Kidney epithelial cell (primary cell): ENCODE measurements at regions not wholly inside any gene's neighbourhood (a gene's known extent, or its start where the extent isn't known, plus 50 kb on each side); places are given as distances from the start of the nearest gene placed in this dataset.

ENCODE experiments used
- DNase-seq: peaks from one replicate; pipeline ENCODE4 v3.0.0-alpha.2; 2010; ENCODE audit warnings: low read depth
- H3K27me3 ChIP-seq: 2 replicates; pipeline ENCODE4 v1.6.0; 2011; ENCODE audit warnings: low read length; ENCODE audit not compliant: control insufficient read depth, insufficient read depth
- H3K36me3 ChIP-seq: 2 replicates; pipeline ENCODE4 v1.5.1; 2011; ENCODE audit warnings: low read length; ENCODE audit not compliant: control insufficient read depth, insufficient read depth
- H3K4me3 ChIP-seq: 2 replicates; pipeline ENCODE4 v1.5.1; 2011; ENCODE audit warnings: low read depth, mild to moderate bottlenecking, control low read depth, low read length
- TF ChIP-seq, protein P1 (sequence below): IDR thresholded peaks from 2 replicates; pipeline ENCODE4 v1.5.1; 2011; ENCODE audit warnings: mild to moderate bottlenecking, moderate library complexity, low read length, control low read depth, inconsistent platforms; ENCODE audit not compliant: insufficient read depth, poor library complexity, severe bottlenecking

DNA sequence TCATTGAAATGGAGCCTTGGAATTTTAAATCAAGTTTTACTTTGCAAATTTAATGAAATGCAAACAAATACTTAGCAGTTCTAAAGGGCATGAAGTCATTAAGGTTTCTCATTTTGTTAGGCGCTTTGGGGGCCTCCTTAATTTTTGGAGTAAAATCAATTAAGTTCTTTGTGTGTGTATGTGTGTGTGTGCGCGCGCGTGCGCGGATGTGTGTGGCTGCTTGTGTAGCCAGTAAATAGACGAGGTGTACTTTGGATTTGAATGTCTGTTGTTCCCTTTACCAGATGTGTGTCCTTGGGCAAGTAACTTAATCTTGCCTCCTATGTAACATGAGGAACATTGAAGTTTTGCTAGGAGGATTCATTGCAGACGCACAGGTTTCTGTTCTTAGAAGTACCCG lies 1051.4 kb upstream of the EEF2KMT start:
- Histone ChIP-seq H3K27me3 (no peaks in the 10 kb centered on the region), H3K36me3 (no peaks in the 10 kb centered on the region), H3K4me3 (no peak overlapping the region)
- DNase-seq, result no peak
- TF ChIP-seq, protein P1, sequence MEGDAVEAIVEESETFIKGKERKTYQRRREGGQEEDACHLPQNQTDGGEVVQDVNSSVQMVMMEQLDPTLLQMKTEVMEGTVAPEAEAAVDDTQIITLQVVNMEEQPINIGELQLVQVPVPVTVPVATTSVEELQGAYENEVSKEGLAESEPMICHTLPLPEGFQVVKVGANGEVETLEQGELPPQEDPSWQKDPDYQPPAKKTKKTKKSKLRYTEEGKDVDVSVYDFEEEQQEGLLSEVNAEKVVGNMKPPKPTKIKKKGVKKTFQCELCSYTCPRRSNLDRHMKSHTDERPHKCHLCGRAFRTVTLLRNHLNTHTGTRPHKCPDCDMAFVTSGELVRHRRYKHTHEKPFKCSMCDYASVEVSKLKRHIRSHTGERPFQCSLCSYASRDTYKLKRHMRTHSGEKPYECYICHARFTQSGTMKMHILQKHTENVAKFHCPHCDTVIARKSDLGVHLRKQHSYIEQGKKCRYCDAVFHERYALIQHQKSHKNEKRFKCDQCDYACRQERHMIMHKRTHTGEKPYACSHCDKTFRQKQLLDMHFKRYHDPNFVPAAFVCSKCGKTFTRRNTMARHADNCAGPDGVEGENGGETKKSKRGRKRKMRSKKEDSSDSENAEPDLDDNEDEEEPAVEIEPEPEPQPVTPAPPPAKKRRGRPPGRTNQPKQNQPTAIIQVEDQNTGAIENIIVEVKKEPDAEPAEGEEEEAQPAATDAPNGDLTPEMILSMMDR, result no peak

DNA sequence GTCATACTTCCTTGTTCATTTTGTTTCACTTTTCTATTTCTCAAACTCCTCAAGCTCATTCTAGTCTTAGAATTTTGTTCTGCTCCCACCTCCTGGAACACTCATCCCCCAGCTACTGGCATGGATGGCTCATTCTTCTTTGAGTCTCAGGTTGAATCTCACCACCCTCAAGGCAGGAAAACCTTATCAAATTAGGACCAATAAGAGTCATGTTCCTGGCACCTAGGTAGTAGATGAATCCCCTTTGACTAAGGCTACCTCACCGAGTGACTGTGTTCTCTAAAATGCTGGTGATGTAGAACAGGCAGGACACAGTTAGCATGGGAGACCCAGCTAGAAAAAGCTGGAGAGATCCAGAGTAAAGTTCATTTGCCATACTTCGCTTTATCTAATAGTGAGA lies 1050.8 kb upstream of the EEF2KMT start:
- TF ChIP-seq, protein P1, result no peak
- no peak for DNase-seq
- Histone ChIP-seq H3K27me3 (no peaks in the 10 kb centered on the region), H3K36me3 (no peaks in the 10 kb centered on the region), H3K4me3 (no peak overlapping the region)

DNA sequence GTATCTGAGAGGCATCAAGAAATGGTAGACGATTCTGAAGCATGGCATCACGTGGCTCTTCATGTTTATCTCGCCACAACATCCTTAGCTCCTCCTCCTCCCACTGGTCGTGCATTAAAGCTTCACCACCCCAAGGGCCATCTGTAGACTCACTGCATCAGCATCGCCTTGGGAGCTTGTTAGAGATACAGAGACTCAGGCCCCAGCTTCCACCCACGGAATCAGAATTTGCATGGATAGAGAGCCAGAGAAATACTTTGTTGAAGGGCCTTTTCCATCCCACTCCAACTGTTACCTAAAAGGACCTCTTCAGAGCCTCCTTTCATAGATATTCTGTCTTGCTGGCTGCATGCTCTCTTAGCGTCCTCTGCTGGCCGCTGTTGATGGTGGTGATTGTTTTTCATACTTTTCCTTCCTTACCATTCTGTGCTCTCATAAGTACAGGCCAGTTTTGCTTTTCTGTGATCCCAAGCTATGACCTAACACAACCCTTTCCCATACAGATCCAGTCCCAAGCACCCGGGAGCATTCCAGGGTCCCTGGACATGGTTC lies 1049.4 kb upstream of the EEF2KMT start:
- no peaks in the 10 kb centered on the region for H3K36me3 ChIP-seq
- TF ChIP-seq, protein P1, result no peak
- H3K27me3 ChIP-seq, result no peaks in the 10 kb centered on the region
- no peak for DNase-seq
- no peak overlapping the region for H3K4me3 ChIP-seq

DNA sequence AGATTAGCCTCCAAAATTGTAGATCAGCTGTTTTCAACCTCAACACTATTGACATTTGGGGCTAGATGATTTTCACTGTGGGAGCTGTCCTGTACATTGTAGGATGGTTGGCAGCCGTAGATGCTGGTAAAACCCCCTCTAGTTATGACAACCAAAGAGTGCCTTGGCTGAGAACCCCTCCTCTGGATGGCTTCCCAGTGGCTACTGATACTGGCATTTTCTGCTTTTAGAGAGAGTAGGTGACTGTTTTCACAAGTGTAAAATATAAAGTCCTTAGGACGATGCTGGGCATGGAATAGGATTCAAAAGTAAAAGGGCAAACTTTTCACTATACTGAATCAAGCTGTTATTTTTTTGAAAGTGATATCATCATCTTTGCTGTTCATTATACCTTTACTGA lies 1048.8 kb upstream of the EEF2KMT start:
- TF ChIP-seq, protein P1, result no peak
- no peaks in the 10 kb centered on the region for H3K27me3 ChIP-seq
- H3K4me3 ChIP-seq, result no peak overlapping the region
- no peaks in the 10 kb centered on the region for H3K36me3 ChIP-seq
- no peak for DNase-seq

DNA sequence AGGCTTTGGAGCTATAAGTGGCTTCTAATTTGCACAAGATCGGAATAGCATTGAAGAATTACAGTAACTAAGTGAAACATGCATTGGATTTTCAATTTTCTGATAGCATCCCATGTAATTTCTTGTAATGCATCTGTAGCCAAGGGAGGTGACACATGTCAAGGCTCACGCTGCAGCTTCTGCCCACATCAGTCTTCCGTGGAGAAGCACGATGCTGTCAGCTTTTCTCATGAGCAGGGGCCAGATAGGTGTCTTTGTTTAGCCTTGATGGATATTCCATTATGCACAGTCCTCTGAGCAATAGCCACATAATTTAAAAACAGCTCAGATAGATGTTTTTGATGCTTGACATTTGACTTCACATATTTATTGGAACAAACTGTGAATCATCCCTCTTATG lies 1046.9 kb upstream of the EEF2KMT start:
- DNase-seq, result no peak
- Histone ChIP-seq H3K27me3 (no peaks in the 10 kb centered on the region), H3K4me3 (no peak overlapping the region), H3K36me3 (no peaks in the 10 kb centered on the region)
- TF ChIP-seq, protein P1, result no peak

DNA sequence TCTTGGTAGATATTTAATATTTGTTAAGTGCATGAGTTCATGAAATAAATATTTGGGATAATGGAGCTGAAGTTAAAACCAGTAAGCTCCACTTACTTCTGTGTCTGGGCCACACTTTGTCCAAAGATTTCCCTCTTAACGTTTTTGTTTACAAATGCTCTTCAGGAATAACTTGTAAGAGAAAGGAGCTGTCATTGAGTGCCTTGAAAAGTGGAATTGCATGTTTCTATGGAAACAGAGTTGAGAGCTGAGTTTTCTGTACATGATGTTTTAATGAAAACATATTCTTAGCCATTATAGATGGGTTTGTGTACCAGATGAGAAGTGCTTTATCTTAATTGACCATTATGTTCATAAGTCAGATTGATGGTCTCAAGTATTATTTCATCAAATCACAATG lies 1045.4 kb upstream of the EEF2KMT start:
- H3K4me3 ChIP-seq, result no peak overlapping the region
- DNase-seq, result no peak
- H3K36me3 ChIP-seq, result no peaks in the 10 kb centered on the region
- TF ChIP-seq, protein P1, result no peak
- no peaks in the 10 kb centered on the region for H3K27me3 ChIP-seq
